Superior temporal gyrus (tissue), 1 donor: ENCODE measurements at regions not wholly inside any gene's neighbourhood (a gene's known extent, or its start where the extent isn't known, plus 50 kb on each side); places are given as distances from the start of the nearest gene placed in this dataset.
A peak's percentile ranks its signal among the peaks of the same experiment; 100 is the strongest.
"Not testable (repeated sequence)": the region's sequence is repeated elsewhere in the genome, so short reads cannot be mapped to it uniquely, and the experiment has no call there.

ENCODE experiments used
- DNase-seq: peaks from one replicate; pipeline ENCODE4 v3.0.0-alpha.2; 2016; ENCODE audit errors: extremely low spot score

DNA sequence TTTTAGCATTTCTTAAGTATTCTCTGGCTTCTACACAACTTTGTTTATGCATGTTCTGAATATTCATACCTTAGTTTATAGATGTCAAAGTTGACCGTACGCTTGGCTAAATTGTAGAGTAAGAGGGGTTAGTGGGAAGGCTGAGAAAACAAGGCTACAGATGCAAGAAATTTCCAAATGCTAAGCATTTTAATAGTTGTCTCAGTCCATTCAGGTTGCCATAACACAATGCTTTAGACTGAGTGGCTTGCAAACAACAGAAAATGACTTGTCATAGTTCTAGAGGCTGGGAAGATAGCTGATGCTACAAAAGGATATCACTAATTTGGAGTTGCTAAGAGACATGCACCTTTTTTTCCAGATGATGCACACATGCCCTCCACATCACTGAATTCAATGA lies 53.0 kb upstream of the C1QTNF3 start:
- DNase-seq, result not testable (repeated sequence)

GRCh38 chr5:34099891-34100290 lies 56.9 kb upstream of the C1QTNF3 start:
- DNase-seq, result not testable (repeated sequence)

GRCh38 chr5:34101567-34101966 lies 58.6 kb upstream of the C1QTNF3 start:
- DNase-seq, result not testable (repeated sequence)

DNA sequence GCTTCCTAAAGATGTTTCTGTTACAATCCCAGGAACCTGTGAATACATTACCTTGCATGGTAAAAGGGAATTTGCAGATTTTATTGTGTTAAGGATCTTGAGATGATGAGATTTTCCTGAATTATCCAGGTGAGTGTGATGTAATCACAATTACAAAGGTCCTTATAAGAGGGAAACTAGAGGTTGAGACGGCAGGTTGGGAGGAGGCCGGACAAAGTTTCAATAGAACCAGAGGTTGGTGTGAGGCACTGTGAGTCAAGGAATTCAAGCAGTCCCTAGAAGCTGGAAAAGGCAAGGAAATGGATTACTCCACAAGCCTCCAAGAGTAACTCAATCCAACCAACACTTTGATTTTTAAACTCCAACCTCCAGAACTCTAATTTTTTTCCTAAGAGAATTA lies 65.9 kb upstream of the C1QTNF3 start:
- DNase-seq, result not testable (repeated sequence)

DNA sequence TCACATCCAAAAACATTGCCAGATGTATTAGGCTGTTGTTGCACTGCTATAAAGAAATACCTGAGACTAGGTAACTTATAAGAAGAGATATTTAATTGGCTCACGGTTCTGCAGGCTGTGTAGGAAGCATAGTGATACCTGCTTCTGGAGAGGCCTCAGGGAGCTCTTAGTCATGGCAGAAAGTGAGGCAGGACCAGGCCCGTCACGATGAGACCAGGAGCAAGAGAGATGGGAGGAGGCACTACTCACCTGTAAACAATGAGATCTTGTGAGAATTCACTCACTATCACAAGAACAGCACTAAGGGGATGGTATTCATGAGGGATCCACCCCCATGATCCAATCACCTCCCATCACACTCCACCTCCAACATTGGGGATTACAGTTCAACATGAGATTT lies 81.3 kb upstream of the C1QTNF3 start:
- not testable (repeated sequence) for DNase-seq

- DNase-seq, result not testable (repeated sequence)
Observed at GRCh38 chr5:34125354-34125753, 82.3 kb upstream of the C1QTNF3 start.

- not testable (repeated sequence) for DNase-seq
Observed at GRCh38 chr5:34126741-34127140, 83.7 kb upstream of the C1QTNF3 start.

DNA sequence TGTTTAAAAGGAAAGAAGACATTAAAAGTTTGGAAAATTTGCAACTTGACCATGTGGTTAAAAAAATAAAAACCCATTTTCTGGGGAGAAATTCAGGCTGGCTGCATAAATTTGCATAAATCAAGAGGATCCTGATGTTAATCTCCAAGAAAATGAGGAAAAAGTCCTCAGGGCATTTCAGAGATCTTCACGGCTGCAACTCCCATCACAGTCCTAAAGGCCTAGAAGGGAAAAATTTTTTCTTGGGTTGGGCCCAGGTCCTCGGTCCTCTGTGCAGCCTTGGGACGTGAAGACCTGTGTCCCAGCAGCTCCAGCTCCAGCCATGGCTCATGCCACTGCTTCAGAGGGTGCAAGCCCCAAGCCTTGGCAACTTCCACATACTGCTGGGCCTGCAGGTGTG lies 84.8 kb upstream of the C1QTNF3 start:
- DNase-seq, result not testable (repeated sequence)

DNA sequence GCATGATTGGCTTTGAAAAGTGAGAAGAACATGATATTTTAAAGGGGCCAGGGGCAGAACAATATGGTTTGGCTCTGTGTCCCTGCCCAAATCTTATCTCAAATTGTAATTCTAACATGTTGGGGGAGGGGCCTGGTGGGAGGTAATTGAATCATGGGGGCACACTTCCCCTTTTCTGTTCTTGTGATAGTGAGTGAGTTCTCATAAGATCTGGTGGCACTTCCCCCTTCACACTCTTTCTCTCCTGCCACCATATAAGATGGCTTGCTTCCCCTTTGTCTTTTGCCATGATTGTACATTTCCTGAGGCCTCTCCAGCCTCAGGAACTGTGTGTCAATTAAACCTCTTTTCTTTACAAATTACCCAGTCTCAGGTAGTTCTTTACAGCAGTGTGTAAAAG lies 85.9 kb upstream of the C1QTNF3 start:
- DNase-seq, result not testable (repeated sequence)

GRCh38 chr5:34154988-34155387 lies 112.0 kb upstream of the C1QTNF3 start:
- not testable (repeated sequence) for DNase-seq

DNA sequence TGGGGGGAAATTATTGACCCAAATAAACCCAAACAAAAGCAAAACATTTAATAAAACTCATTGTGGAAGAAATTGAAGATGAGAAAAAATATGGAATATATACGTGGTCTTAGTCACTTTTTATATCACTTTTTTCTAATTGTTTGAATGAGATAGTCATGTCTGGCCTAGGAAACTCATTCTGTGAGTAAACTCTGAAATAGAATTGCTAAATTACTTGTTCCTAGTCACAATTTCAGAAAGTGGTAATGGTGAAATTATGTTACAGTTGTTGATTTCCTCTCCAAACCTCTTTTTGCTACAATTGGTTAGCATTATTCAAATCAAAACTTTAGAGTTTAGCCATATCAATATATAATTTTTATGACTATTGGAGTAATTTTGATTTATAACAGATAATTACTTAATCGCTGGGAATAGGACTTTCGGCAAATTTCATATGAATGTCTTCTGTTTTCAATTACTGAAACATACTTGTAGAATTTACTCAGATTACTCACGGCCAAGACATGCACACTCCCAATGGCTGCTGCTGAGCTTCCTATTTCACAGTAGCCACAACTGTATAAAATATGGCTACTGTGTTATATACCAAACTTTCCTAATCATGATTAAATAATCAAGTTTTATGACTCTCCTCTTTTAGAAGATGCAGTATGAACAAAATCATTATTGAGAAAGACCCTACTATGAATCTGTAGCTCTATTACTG lies 113.8 kb upstream of the C1QTNF3 start:
- not testable (repeated sequence) for DNase-seq

DNA sequence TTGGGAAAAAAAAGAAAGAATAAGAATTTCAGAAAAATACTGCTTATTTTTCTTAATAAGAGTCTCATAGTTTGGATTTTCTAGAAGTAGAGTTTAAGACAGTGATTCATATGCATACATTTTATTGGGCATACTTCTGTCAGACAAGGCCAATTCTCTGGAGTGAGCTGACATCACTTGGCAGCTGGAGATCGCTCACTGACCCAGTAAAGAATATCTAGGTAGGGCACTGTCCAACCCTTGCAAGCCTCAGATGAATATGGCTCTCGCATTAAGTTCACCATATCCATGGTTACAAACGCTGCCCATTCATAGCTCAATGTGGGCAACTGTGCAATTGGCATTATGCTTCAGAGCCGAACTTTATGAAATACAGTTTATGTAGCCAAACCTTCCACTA lies 117.9 kb upstream of the C1QTNF3 start:
- not testable (repeated sequence) for DNase-seq

DNA sequence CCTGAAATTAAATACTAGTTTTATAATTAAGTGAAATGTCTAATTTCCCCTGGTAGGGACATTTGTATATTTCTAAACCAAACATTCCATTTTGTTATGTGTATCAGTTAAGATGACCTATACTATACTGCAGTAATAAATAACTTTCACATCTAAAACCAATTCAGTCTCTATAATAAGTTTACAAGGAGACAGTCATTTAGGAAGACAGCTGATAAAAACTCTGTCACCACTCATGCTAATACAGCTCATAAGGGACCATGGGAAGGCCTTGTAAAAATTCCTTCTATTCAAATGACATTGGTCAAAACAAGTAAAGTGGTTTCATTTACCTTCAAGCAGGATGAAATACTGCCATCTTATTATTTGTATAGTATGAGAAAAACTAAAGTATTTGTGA lies 128.4 kb upstream of the C1QTNF3 start:
- not testable (repeated sequence) for DNase-seq

GRCh38 chr5:34179453-34180190 lies 136.6 kb upstream of the C1QTNF3 start:
- not testable (repeated sequence) for DNase-seq

DNA sequence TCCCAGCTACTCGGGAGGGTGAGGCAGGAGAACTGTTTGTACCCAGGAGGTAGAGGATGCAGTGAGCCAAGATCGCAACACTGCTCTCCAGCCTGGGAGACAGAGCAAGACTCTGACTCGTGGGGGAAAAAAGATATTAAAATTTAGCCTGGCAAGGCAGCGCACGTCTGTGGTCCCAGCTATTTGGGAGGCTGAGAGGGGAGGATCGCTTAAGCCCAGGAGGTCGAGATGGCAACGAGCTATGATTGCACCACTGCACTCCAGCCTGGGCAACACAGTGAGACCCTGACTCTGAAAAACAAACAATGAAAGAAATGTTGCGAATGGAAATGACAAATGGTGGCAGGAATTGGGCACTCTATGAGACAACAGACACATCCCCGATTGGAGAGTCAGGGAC lies 137.2 kb upstream of the C1QTNF3 start:
- not testable (repeated sequence) for DNase-seq

GRCh38 chr5:34180940-34181614 lies 138.1 kb upstream of the C1QTNF3 start:
- DNase-seq, result not testable (repeated sequence)

DNA sequence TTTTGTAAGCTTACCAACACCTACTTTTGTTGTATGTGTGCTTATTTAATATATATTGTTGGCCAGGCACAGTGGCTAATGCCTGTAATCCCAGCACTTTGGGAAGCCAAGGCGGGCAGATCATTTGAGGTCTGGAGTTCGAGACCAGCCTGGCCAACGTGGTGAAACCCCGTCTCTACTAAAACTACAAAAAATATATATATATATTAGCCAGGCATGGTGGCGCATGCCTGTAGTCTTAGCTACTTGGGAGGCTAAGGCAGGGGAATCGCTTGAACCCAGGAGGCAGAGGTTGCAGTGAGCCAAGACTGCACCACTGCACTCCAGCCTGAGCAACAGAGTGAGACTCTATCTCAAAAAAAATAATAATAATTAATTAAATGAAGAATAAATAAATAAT lies 142.0 kb upstream of the C1QTNF3 start:
- DNase-seq, result not testable (repeated sequence)

DNA sequence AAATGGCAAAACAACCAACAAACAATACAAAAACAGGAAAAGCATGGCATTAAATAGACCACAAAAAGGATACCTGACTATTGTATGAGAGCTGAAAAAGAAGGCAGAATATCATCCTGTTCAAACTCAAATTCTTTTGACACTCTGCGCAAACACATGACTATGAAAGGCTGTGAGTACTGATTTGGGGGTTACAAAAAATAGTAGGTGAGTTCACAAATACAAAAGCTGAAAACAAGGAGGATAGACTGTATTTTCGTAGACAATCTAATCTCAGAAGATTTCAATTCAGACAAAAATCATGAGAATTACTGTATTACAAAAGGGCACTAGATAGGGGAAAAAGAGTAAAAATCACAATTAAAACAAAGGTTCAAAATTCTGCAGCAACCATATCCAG lies 142.6 kb upstream of the C1QTNF3 start:
- DNase-seq, result peak; percentile 42

- not testable (repeated sequence) for DNase-seq
Observed at GRCh38 chr5:34186108-34186507, 143.1 kb upstream of the C1QTNF3 start.

- DNase-seq, result not testable (repeated sequence)
Observed at GRCh38 chr5:34186865-34187264, 143.9 kb upstream of the C1QTNF3 start.

DNA sequence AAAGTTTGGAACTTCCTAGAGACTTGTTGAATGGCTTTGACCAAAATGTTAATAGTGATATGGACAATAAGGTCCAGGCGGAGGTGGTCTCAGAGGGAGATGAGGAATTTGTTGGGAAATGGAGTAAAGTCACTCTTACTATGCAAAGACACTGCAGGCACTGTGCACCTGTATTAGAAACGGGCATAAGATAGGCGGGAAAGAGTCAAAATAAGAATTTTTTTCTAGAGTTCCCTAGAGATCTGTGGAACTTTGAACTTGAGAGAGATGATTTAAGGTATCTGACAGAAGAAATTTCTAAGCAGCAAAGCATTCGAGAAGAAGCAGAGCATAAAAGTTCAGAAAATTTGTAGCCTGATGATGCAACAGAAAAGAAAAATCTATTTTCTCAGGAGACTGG lies 144.4 kb upstream of the C1QTNF3 start:
- not testable (repeated sequence) for DNase-seq

- peak; percentile 28 for DNase-seq
Observed at GRCh38 chr5:34188001-34188822, 145.2 kb upstream of the C1QTNF3 start.
